PC-3 (cell line): ENCODE measurements at regions not wholly inside any gene's neighbourhood (a gene's known extent, or its start where the extent isn't known, plus 50 kb on each side); places are given as distances from the start of the nearest gene placed in this dataset.

Experiments
- ATAC-seq: fragments of 200-7000 bp; cut with Tn5 transposase; 2 replicates; pipeline ENCODE4 v1.9.1; 2020; ENCODE audit warnings: mild to moderate bottlenecking, moderate library complexity
- BruUV-seq: library from RNA; stranded (reverse); fragments of 400-500 nt; replicated peaks from 2 replicates; lab custom pipeline; 2021; lab: Mats Ljungman, UMichigan
- CTCF ChIA-PET: fragments of 300-600 bp; sonication (Branson Sonifier 250); formaldehyde crosslinking; loops from one replicate; lab custom pipeline; 2022; ENCODE audit warnings: antibody characterized with exemption; lab: Charles Lee
- POLR2A ChIA-PET: fragments of 300-600 bp; sonication (Branson Sonifier 250); formaldehyde crosslinking; loops from one replicate; lab custom pipeline; 2022; ENCODE audit warnings: antibody characterized with exemption; ENCODE audit not compliant: unreplicated experiment; lab: Charles Lee
- DNase-seq: peaks from one replicate; pipeline ENCODE4 v3.0.0-alpha.2; 2015
- H2AFZ ChIP-seq: fragments of 300-600 bp; sonication (generic); 2 replicates; pipeline ENCODE4 v1.6.0; 2016; ENCODE audit warnings: antibody characterized with exemption, low read length
- H3F3A ChIP-seq: fragments of 300-600 bp; sonication (generic); one replicate; pipeline ENCODE4 v1.6.0; 2017; ENCODE audit warnings: antibody characterized with exemption, low read length, control low read depth, mild to moderate bottlenecking; ENCODE audit not compliant: unreplicated experiment
- H3K27ac ChIP-seq: fragments of 300-600 bp; sonication (generic); 2 replicates; pipeline ENCODE4 v1.5.1; 2016; ENCODE audit warnings: mild to moderate bottlenecking, low read length
- H3K27me3 ChIP-seq: fragments of 300-600 bp; sonication (generic); 2 replicates; pipeline ENCODE4 v1.6.1; 2016; ENCODE audit warnings: low read length, mixed read lengths
- H3K36me3 ChIP-seq: fragments of 300-600 bp; sonication (generic); 2 replicates; pipeline ENCODE4 v1.6.1; 2016; ENCODE audit warnings: low read depth, mixed run types, low read length, mixed read lengths
- H3K4me1 ChIP-seq: fragments of 300-600 bp; sonication (generic); 2 replicates; pipeline ENCODE4 v1.5.1; 2016; ENCODE audit warnings: low read length; ENCODE audit not compliant: insufficient read depth
- H3K4me2 ChIP-seq: fragments of 300-600 bp; sonication (generic); 2 replicates; pipeline ENCODE4 v1.6.0; 2016; ENCODE audit warnings: low read length
- H3K4me3 ChIP-seq: fragments of 300-600 bp; sonication (generic); 2 replicates; pipeline ENCODE4 v1.5.1; 2016; ENCODE audit warnings: mild to moderate bottlenecking, low read length, mixed read lengths
- H3K79me2 ChIP-seq: fragments of 300-600 bp; sonication (generic); 2 replicates; pipeline ENCODE4 v1.6.1; 2017; ENCODE audit warnings: low read length, mixed read lengths
- H3K9ac ChIP-seq: fragments of 300-600 bp; sonication (generic); 2 replicates; pipeline ENCODE4 v1.6.0; 2016; ENCODE audit warnings: mild to moderate bottlenecking, low read length
- H3K9me2 ChIP-seq: fragments of 300-600 bp; sonication (generic); replicated peaks from 2 replicates; pipeline ENCODE4 v1.6.1; 2016; ENCODE audit warnings: mixed run types, low read length, mixed read lengths
- H3K9me3 ChIP-seq: fragments of 300-600 bp; sonication (generic); 2 replicates; pipeline ENCODE4 v1.6.1; 2016; ENCODE audit warnings: low read length, mixed read lengths
- H4K20me1 ChIP-seq: fragments of 300-600 bp; sonication (generic); 2 replicates; pipeline ENCODE4 v1.6.1; 2016; ENCODE audit warnings: low read length, mixed read lengths
- CTCF ChIP-seq: fragments of 300-600 bp; sonication (generic); conservative IDR thresholded peaks from 2 replicates; pipeline ENCODE4 v1.5.1; 2017; ENCODE audit warnings: antibody characterized with exemption, low read depth, mild to moderate bottlenecking, low read length
- EZH2 ChIP-seq: fragments of 300-600 bp; sonication (generic); IDR thresholded peaks from one replicate; pipeline ENCODE4 v1.6.1; 2017; ENCODE audit warnings: antibody characterized with exemption, mild to moderate bottlenecking, low read length; ENCODE audit not compliant: unreplicated experiment
- EZH2phosphoT487 ChIP-seq: fragments of 300-600 bp; sonication (generic); IDR thresholded peaks from 2 replicates; pipeline ENCODE4 v1.6.1; 2018; ENCODE audit warnings: mild to moderate bottlenecking, antibody characterized with exemption, low read length, borderline replicate concordance
- intact Hi-C: fragments of 100-400 bp; cut with micrococcal nuclease; formaldehyde crosslinking; loops from 2 replicates; pipeline ENCODE4 v1.9.0; 2023

GRCh38 chr16:51431517-51432241 is 280.6 kb upstream of the SALL1 start:
- no TSS peak for BruUV-seq
- Histone ChIP-seq H3K9me2 (no peaks in the 10 kb centered on the region), H3F3A (no peaks in the 10 kb centered on the region), H3K27ac (no peak overlapping the region), H3K79me2 (no peaks in the 10 kb centered on the region), H3K27me3 (no peaks in the 10 kb centered on the region), H3K9ac (no peak overlapping the region), H2AFZ (no peak overlapping the region), H3K4me3 (no peak overlapping the region), H3K36me3 (no peaks in the 10 kb centered on the region), H3K9me3 (no peaks in the 10 kb centered on the region), H4K20me1 (no peaks in the 10 kb centered on the region), H3K4me1 (no peaks in the 10 kb centered on the region), H3K4me2 (no peak overlapping the region)
- intact Hi-C loops = no loop called here
- TF ChIP-seq EZH2phosphoT487 (no peak), EZH2 (no peak), CTCF (no peak)
- ATAC-seq (no peak), DNase-seq (no peak)
- ChIA-PET CTCF (no interaction called here), POLR2A (no interaction called here)

- H4K20me1 ChIP-seq = no peaks in the 10 kb centered on the region
- H3K4me2 ChIP-seq = no peak overlapping the region
- ChIA-PET POLR2A (no interaction called here), CTCF (no interaction called here)
- H3K79me2 ChIP-seq = no peaks in the 10 kb centered on the region
- H3K36me3 ChIP-seq = no peaks in the 10 kb centered on the region
- H3K4me3 ChIP-seq = no peak overlapping the region
- no peak for DNase-seq
- no peaks in the 10 kb centered on the region for H3F3A ChIP-seq
- H3K4me1 ChIP-seq = no peaks in the 10 kb centered on the region
- H2AFZ ChIP-seq = no peak overlapping the region
- BruUV-seq = no TSS peak
- H3K27me3 ChIP-seq = no peaks in the 10 kb centered on the region
- H3K27ac ChIP-seq = no peak overlapping the region
- H3K9me3 ChIP-seq = no peaks in the 10 kb centered on the region
- TF ChIP-seq EZH2 = no peak
- no peak for TF ChIP-seq EZH2phosphoT487
- no peak for TF ChIP-seq CTCF
- no peak for ATAC-seq
- H3K9ac ChIP-seq = no peak overlapping the region
- no peaks in the 10 kb centered on the region for H3K9me2 ChIP-seq
- intact Hi-C loops = no loop called here
Measured at GRCh38 chr16:51430716-51431369, 279.8 kb upstream of the SALL1 start.

GRCh38 chr16:51429041-51429440 is 278.0 kb upstream of the SALL1 start:
- intact Hi-C loops = no loop called here

More at GRCh38 chr16:51429041-51429440, 278.0 kb upstream of the SALL1 start:
- TF ChIP-seq EZH2 (no peak), EZH2phosphoT487 (no peak), CTCF (no peak)
- ATAC-seq (no peak), DNase-seq (no peak)
- Histone ChIP-seq H3K4me3 (no peak overlapping the region), H2AFZ (no peak overlapping the region), H3K79me2 (no peaks in the 10 kb centered on the region), H3K9me3 (no peaks in the 10 kb centered on the region), H3K27me3 (no peaks in the 10 kb centered on the region), H3K27ac (no peak overlapping the region), H3K9ac (no peak overlapping the region), H3K4me1 (no peaks in the 10 kb centered on the region), H4K20me1 (no peaks in the 10 kb centered on the region), H3K9me2 (no peaks in the 10 kb centered on the region), H3F3A (no peaks in the 10 kb centered on the region), H3K4me2 (no peak overlapping the region), H3K36me3 (no peaks in the 10 kb centered on the region)
- CTCF ChIA-PET = no interaction called here
- no TSS peak for BruUV-seq
- POLR2A ChIA-PET = no interaction called here
